PC-9 (cell line): ENCODE measurements at regions not wholly inside any gene's neighbourhood (a gene's known extent, or its start where the extent isn't known, plus 50 kb on each side); places are given as distances from the start of the nearest gene placed in this dataset.

Experiments
- CTCF ChIP-seq: fragments of 200-600 bp; sonication (generic); conservative IDR thresholded peaks from 2 replicates; pipeline ENCODE4 v1.6.1; 2017; ENCODE audit warnings: mixed run types, antibody characterized with exemption, mild to moderate bottlenecking, moderate library complexity
- EZH2 ChIP-seq: fragments of 200-600 bp; sonication (generic); IDR thresholded peaks from 2 replicates; pipeline ENCODE4 v1.8.0; 2017; ENCODE audit warnings: antibody characterized with exemption, low read depth

- TF ChIP-seq CTCF: no peak
- TF ChIP-seq EZH2: no peak
These were observed 120.2 kb upstream of the ADRA1D start for GRCh38 chr20:4369119-4369797.
